ENCODE measurements at regions not wholly inside any gene's neighbourhood (a gene's known extent, or its start where the extent isn't known, plus 50 kb on each side); places are given as distances from the start of the nearest gene placed in this dataset.

DNA sequence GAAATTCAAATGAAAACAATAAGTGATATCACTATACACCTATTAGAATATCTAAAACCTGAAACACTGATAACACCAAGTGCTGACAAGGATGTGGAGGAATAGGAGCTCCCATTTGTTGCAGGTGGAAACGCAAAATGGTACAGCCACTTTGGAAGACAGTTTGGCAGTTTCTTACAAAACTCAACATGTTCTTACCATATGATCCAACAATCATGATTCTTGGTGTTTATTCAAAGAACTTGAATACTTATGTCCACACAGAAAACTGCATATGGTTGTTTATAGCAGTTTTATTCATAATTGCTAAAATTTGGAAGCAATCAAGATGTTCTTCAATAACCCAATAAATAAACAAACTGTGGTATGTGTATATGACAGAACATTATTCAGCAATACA, 107.9 kb downstream of the FHDC1 start:
- no peaks in the 10 kb centered on the region for H3K36me3 Mint-ChIP-seq (ENCODE audit: low read depth)
- peaks cover 28% of the 10 kb centered on the region for H3K27me3 Mint-ChIP-seq (ENCODE audit: insufficient read depth)
- H3K4me1 Mint-ChIP-seq (ENCODE audit: low read depth), result no peaks in the 10 kb centered on the region

DNA sequence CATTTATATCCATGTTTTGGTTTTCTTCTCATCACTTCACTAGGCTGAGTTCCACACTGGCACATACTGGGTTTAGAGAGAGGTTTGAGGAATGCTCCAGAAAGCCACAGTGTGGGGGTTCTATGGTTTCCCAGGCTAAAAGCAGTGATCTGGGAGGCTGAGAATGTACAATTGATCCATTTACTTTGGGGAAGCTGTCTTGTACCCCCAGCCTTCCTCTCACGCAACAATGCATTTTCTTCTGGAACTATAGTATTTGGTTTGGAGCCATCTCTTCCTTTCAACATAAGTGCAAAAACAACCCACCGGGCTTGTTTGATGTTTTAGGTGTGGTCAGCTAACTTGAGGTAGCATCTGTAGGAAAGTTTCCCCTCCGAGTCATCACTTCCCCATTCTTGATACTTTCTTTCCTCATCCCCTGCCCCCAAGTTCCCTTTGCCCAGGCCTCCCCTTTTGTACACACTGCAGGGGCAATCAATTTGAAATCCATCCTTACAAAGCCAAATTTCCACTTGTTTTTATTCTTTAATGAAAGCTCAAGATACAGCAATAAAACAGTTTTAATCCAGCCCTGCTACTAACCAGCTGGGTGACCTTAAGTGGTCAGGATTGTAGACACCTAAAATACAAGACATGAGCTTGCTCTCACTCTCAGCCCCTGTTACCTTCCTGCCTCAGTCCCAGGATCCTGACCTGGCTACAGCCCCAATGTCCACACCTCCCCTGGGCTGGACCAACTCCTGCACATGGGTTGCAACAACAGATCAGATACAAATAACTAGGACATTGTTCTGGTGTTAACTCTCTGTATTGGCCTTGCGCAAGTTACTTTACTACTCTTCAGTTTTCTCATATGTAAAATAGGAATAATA, 109.2 kb downstream of the FHDC1 start:
- H3K27me3 Mint-ChIP-seq (ENCODE audit: insufficient read depth), result peaks cover 20% of the 10 kb centered on the region
- no peaks in the 10 kb centered on the region for H3K36me3 Mint-ChIP-seq (ENCODE audit: low read depth)
- no peaks in the 10 kb centered on the region for H3K4me1 Mint-ChIP-seq (ENCODE audit: low read depth)
- no peaks in the 10 kb centered on the region for H3K9me3 Mint-ChIP-seq
- no peak overlapping the region for H3K4me3 Mint-ChIP-seq
- TF ChIP-seq, protein P1, sequence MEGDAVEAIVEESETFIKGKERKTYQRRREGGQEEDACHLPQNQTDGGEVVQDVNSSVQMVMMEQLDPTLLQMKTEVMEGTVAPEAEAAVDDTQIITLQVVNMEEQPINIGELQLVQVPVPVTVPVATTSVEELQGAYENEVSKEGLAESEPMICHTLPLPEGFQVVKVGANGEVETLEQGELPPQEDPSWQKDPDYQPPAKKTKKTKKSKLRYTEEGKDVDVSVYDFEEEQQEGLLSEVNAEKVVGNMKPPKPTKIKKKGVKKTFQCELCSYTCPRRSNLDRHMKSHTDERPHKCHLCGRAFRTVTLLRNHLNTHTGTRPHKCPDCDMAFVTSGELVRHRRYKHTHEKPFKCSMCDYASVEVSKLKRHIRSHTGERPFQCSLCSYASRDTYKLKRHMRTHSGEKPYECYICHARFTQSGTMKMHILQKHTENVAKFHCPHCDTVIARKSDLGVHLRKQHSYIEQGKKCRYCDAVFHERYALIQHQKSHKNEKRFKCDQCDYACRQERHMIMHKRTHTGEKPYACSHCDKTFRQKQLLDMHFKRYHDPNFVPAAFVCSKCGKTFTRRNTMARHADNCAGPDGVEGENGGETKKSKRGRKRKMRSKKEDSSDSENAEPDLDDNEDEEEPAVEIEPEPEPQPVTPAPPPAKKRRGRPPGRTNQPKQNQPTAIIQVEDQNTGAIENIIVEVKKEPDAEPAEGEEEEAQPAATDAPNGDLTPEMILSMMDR (IDR thresholded peaks at IDR 0.05), result no peak
- no peak for DNase-seq
- no peak overlapping the region for H3K27ac Mint-ChIP-seq

More for the DNA sequence above, 107.9 kb downstream of the FHDC1 start:
- Mint-ChIP-seq H3K4me3 (no peak overlapping the region), H3K9me3 (no peaks in the 10 kb centered on the region), H3K27ac (no peak overlapping the region)
- TF ChIP-seq, protein P1 (IDR thresholded peaks at IDR 0.05), result no peak
- DNase-seq, result no peak

DNA sequence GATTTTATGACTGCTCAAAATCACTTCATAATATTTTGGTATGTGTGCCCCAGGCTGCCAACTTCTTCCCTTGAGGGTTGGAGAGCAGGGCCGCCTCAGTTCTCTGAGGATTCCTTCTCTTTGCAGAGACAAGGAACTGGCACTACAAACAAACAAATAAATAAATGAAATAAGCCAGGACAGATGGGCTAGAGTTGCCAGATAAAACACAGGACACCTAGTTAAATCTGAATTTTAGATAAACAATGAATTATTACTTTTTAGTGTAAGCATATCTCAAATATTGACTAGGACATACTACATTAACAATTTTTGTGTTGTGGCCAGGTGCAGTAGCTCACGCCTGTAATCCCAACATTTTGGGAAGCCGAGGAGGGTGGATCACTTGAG, 122.5 kb downstream of the FHDC1 start:
- H3K9me3 Mint-ChIP-seq, result no peaks in the 10 kb centered on the region
- no peak overlapping the region for H3K27ac Mint-ChIP-seq
- TF ChIP-seq, protein P1 (IDR thresholded peaks at IDR 0.05), result no peak

DNA sequence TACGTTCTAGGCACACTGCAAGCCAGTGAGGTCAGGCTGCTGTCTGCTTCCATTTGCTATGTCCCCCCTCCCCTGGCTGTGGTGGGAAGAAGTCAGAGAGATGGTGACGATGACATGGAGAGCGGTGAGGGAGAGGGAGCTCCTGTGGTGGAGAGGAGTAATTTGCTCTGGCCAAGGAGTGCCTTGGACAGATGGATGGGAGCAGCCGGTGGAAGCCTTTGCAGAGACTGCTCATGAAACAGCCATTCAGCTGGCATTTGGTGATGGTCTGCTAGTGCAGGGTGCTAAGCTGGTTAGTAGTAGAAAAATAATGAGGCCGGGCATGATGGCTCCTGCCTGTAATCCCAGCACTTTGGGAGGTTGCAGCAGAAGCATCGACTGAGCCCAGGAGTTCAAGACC, 124.1 kb downstream of the FHDC1 start:
- no peak for DNase-seq
- no peaks in the 10 kb centered on the region for H3K9me3 Mint-ChIP-seq
- TF ChIP-seq, protein P1 (IDR thresholded peaks at IDR 0.05), result no peak
- peaks cover 28% of the 10 kb centered on the region for H3K27me3 Mint-ChIP-seq (ENCODE audit: insufficient read depth)
- no peaks in the 10 kb centered on the region for H3K36me3 Mint-ChIP-seq (ENCODE audit: low read depth)
- no peak overlapping the region for H3K4me3 Mint-ChIP-seq
- H3K27ac Mint-ChIP-seq, result no peak overlapping the region
- no peaks in the 10 kb centered on the region for H3K4me1 Mint-ChIP-seq (ENCODE audit: low read depth)

More for the DNA sequence above, 122.5 kb downstream of the FHDC1 start:
- peaks cover 33% of the 10 kb centered on the region for H3K27me3 Mint-ChIP-seq (ENCODE audit: insufficient read depth)
- DNase-seq, result no peak
- no peak overlapping the region for H3K4me3 Mint-ChIP-seq
- no peaks in the 10 kb centered on the region for H3K36me3 Mint-ChIP-seq (ENCODE audit: low read depth)
- no peaks in the 10 kb centered on the region for H3K4me1 Mint-ChIP-seq (ENCODE audit: low read depth)

DNA sequence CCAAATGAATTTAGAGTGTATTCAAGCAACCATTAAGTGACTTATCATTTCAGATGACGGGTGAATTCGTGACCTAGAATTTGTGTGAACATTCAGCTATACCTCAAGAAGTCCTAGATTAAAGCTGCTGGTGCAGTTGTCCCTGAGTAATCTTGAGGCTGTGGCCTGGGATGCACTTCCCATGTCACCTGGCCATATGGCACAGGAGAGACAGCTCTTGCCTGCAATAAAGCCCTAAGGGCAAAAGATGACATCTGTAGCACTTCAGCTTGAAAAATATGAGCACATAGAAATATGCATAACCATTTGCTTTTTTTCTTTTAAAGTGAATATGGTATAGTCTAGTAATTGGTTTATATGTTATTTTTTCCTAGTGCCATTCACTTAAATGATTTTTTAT, 125.8 kb downstream of the FHDC1 start:
- TF ChIP-seq, protein P1 (IDR thresholded peaks at IDR 0.05), result no peak
- H3K36me3 Mint-ChIP-seq (ENCODE audit: low read depth), result no peaks in the 10 kb centered on the region

More for the DNA sequence above, 125.8 kb downstream of the FHDC1 start:
- Mint-ChIP-seq H3K27ac (no peak overlapping the region), H3K4me1 (ENCODE audit: low read depth) (peaks cover under 1% of the 10 kb centered on the region), H3K4me3 (no peak overlapping the region), H3K27me3 (ENCODE audit: insufficient read depth) (peaks cover 18% of the 10 kb centered on the region), H3K9me3 (no peaks in the 10 kb centered on the region)
- DNase-seq, result no peak
